Trophoblast cell (in vitro differentiated cells and primary cell): ENCODE measurements at regions not wholly inside any gene's neighbourhood (a gene's known extent, or its start where the extent isn't known, plus 50 kb on each side); places are given as distances from the start of the nearest gene placed in this dataset.

ENCODE experiments used
- DNase-seq, 2 donors: peaks; one replicate each; pipeline ENCODE4 v3.0.0-alpha.2; 2016
- H2AFZ ChIP-seq: 2 replicates; pipeline ENCODE4 v1.6.1; 2013; ENCODE audit warnings: low read length, moderate library complexity, mild to moderate bottlenecking; ENCODE audit not compliant: insufficient read depth, poor library complexity
- H2AK5ac ChIP-seq: 2 replicates; pipeline ENCODE4 v1.6.1; 2013; ENCODE audit warnings: mild to moderate bottlenecking, low read length
- H2BK120ac ChIP-seq: 2 replicates; pipeline ENCODE4 v1.6.1; 2013; ENCODE audit warnings: low read length, mild to moderate bottlenecking, moderate library complexity; ENCODE audit not compliant: insufficient read depth, poor library complexity
- H2BK12ac ChIP-seq: 2 replicates; pipeline ENCODE4 v1.6.1; 2013; ENCODE audit warnings: mild to moderate bottlenecking, low read length, moderate library complexity
- H2BK5ac ChIP-seq: 2 replicates; pipeline ENCODE4 v1.6.1; 2013; ENCODE audit warnings: low read length, low read depth, moderate library complexity, mild to moderate bottlenecking; ENCODE audit not compliant: poor library complexity
- H3K14ac ChIP-seq: 2 replicates; pipeline ENCODE4 v1.6.1; 2013; ENCODE audit warnings: mild to moderate bottlenecking, low read length
- H3K18ac ChIP-seq: 2 replicates; pipeline ENCODE4 v1.6.1; 2013; ENCODE audit warnings: mild to moderate bottlenecking, low read length
- H3K23ac ChIP-seq: 2 replicates; pipeline ENCODE4 v1.6.1; 2013; ENCODE audit warnings: low read length
- H3K27ac ChIP-seq: 2 replicates; pipeline ENCODE4 v1.5.1; 2013; ENCODE audit warnings: low read depth, mild to moderate bottlenecking, inconsistent platforms, low read length, moderate library complexity
- H3K27me3 ChIP-seq: 2 replicates; pipeline ENCODE4 v1.6.1; 2013; ENCODE audit warnings: inconsistent platforms, mild to moderate bottlenecking, low read length, moderate library complexity; ENCODE audit not compliant: insufficient read depth
- H3K36me3 ChIP-seq, 2 experiments: 1 replicate in 1 of 2; 2 replicates in 1 of 2; pipeline ENCODE4 v1.6.1; 2013; ENCODE audit warnings: low read length in 2 of 2, mild to moderate bottlenecking in 2 of 2, moderate library complexity in 1 of 2; ENCODE audit not compliant: insufficient read depth in 2 of 2, control insufficient read depth in 1 of 2
- H3K4ac ChIP-seq: 2 replicates; pipeline ENCODE4 v1.6.1; 2013; ENCODE audit warnings: low read depth, mild to moderate bottlenecking, low read length, moderate library complexity
- H3K4me1 ChIP-seq, 2 experiments: 1 replicate in 1 of 2; 2 replicates in 1 of 2; pipeline ENCODE4 v1.6.1; 2013; ENCODE audit warnings: low read length in 2 of 2, mild to moderate bottlenecking in 2 of 2, moderate library complexity in 1 of 2; ENCODE audit not compliant: insufficient read depth in 2 of 2, control insufficient read depth in 1 of 2
- H3K4me2 ChIP-seq: 2 replicates; pipeline ENCODE4 v1.6.1; 2013; ENCODE audit warnings: inconsistent platforms, mild to moderate bottlenecking, low read length, moderate library complexity
- H3K4me3 ChIP-seq: 2 replicates; pipeline ENCODE4 v1.5.1; 2013; ENCODE audit warnings: mild to moderate bottlenecking, low read depth, low read length, inconsistent platforms
- H3K79me1 ChIP-seq: one replicate; pipeline ENCODE4 v1.6.1; 2013; ENCODE audit warnings: low read length
- H3K79me2 ChIP-seq: 2 replicates; pipeline ENCODE4 v1.6.1; 2013; ENCODE audit warnings: low read length, mild to moderate bottlenecking; ENCODE audit not compliant: control insufficient read depth, insufficient read depth, poor library complexity
- H3K9ac ChIP-seq: 2 replicates; pipeline ENCODE4 v1.6.1; 2013; ENCODE audit warnings: mild to moderate bottlenecking, low read length
- H3K9me3 ChIP-seq: 2 replicates; pipeline ENCODE4 v1.6.1; 2013; ENCODE audit warnings: low read depth, mild to moderate bottlenecking, control low read depth, inconsistent platforms, low read length; ENCODE audit not compliant: insufficient read depth
- H4K12ac ChIP-seq: 2 replicates; pipeline ENCODE4 v1.6.1; 2013; ENCODE audit warnings: low read depth, mild to moderate bottlenecking, low read length, moderate library complexity
- H4K8ac ChIP-seq: 2 replicates; pipeline ENCODE4 v1.6.1; 2013; ENCODE audit warnings: low read depth, mild to moderate bottlenecking, low read length, moderate library complexity
- H4K91ac ChIP-seq: one replicate; pipeline ENCODE4 v1.6.1; 2013; ENCODE audit warnings: low read depth, mild to moderate bottlenecking, low read length, moderate library complexity
- WGBS: extraction: QIAGEN DNeasy Blood & Tissue Kit; methylation state at CpG from one replicate; pipeline ENCODE4 v1.1.7; 2013; ENCODE audit warnings: missing lambda C conversion rate; ENCODE audit not compliant: insufficient read length, insufficient coverage; ENCODE audit errors: extremely low coverage; 5-methylcytosine and 5-hydroxymethylcytosine counted together

DNA sequence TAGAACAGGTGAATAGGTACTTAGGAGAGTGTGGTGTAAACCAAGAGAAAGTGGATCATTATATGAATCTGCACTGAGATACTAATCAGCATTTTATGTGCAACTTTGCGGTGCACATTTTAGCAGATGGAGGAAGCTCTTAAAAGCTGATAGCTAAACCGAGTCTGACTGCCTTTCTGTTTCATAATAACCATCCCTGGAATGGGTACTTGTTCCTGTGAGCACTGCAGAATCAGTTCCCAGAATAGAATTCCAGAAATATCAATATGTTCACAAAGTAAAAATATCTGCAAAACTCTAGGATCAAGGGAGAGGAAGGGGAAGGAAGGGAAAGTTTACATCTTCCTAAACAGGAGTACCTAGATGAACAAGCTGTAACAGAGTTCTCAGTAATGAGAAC, 432.2 kb upstream of the HNRNPA3 start:
- Histone ChIP-seq H3K23ac (no peak overlapping the region), H2AK5ac (no peak overlapping the region), H3K4me1 (no peaks in the 10 kb centered on the region), H4K12ac (no peak overlapping the region), H3K4ac (no peak overlapping the region), H2BK120ac (no peak overlapping the region), H3K4me3 (no peak overlapping the region), H2AFZ (no peak overlapping the region), H3K36me3 (no peaks in the 10 kb centered on the region), H3K27me3 (no peaks in the 10 kb centered on the region), H4K8ac (no peak overlapping the region), H4K91ac (no peak overlapping the region), H3K79me2 (no peaks in the 10 kb centered on the region), H3K27ac (no peak overlapping the region), H3K18ac (no peak overlapping the region), H3K79me1 (no peaks in the 10 kb centered on the region), H3K14ac (no peak overlapping the region), H3K9ac (no peak overlapping the region), H2BK5ac (no peak overlapping the region), H2BK12ac (no peak overlapping the region), H3K4me2 (no peak overlapping the region), H3K9me3 (no peaks in the 10 kb centered on the region)
- WGBS = no CpG with 5 or more reads among the region's 2 CpGs
- no peak for DNase-seq

DNA sequence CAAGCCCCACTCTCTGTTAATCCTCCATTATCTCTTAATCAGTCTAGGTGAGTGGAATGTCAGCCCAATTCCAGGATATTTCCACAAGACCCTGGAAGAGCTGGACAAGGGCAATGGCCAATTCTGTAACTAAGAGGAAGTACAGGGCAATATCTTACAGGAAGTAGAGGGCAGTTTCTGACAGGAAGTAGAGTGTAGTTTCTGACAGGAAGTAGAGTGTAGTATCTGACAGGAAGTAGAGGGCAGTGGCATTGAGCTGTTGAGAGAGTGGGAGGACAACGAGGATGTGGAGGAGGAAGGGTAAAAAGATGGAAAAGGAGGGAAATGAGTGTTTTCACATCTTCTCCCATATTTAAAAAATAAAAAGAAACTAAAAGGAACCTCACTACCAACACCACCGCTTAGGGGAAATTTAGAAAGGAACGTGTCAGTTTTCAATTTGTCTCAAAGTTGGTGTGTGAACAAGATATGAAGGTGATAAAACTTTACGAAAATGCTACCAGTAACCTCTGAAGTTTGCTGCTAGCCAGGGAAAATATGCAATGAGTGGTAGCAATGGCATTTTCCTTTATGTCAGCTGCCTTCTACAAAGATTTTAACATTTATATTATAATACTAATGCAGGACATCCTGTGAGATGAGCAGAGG, 430.9 kb upstream of the HNRNPA3 start:
- no peak overlapping the region for H3K4me2 ChIP-seq
- no peaks in the 10 kb centered on the region for H3K79me2 ChIP-seq
- no peaks in the 10 kb centered on the region for H3K27me3 ChIP-seq
- H3K79me1 ChIP-seq = no peaks in the 10 kb centered on the region
- H3K9ac ChIP-seq = no peak overlapping the region
- H4K91ac ChIP-seq = no peak overlapping the region
- H3K14ac ChIP-seq = no peak overlapping the region
- no peak overlapping the region for H2BK12ac ChIP-seq
- no peaks in the 10 kb centered on the region for H3K4me1 ChIP-seq
- no peaks in the 10 kb centered on the region for H3K36me3 ChIP-seq
- H3K27ac ChIP-seq = no peak overlapping the region
- H3K4ac ChIP-seq = no peak overlapping the region
- H3K23ac ChIP-seq = no peak overlapping the region
- no peaks in the 10 kb centered on the region for H3K9me3 ChIP-seq
- H2AK5ac ChIP-seq = no peak overlapping the region
- no peak for DNase-seq
- no peak overlapping the region for H3K4me3 ChIP-seq
- H2BK120ac ChIP-seq = no peak overlapping the region
- no peak overlapping the region for H4K12ac ChIP-seq
- no peak overlapping the region for H2BK5ac ChIP-seq
- WGBS = no CpG with 5 or more reads among the region's 4 CpGs
- H2AFZ ChIP-seq = no peak overlapping the region
- no peak overlapping the region for H4K8ac ChIP-seq
- no peak overlapping the region for H3K18ac ChIP-seq

DNA sequence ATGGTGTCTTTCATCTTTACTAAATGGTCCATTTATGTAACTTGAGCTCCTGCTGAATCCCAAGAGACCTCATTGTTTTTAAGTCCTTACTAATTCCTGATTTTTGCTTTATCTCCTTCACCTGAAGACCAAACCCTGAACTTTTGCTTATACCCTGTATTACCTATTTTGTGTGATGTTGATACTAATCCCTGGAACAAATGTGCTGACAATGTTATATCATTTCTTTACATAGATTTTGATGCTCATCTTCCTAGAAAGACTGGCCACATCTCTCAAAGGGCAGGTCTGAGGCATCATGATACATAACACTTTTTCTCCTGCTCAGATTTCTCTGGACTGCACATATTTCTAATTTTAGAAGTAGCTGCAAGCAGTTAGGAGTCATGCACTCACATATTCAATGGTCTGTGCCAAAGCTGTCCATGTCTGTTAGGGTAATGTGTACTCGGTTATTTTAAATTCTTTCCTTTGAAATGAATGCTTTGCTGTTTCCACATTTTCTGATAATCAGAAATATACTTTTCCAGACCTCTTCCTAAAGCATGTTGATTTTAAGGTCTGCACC, 427.9 kb upstream of the HNRNPA3 start:
- H2BK120ac ChIP-seq = no peak overlapping the region
- no peak overlapping the region for H3K14ac ChIP-seq
- WGBS = no CpG with 5 or more reads among the region's 1 CpG
- no peaks in the 10 kb centered on the region for H3K4me1 ChIP-seq
- no peaks in the 10 kb centered on the region for H3K9me3 ChIP-seq
- H3K4me3 ChIP-seq = no peak overlapping the region
- H4K91ac ChIP-seq = no peak overlapping the region
- H2BK5ac ChIP-seq = no peak overlapping the region
- H4K8ac ChIP-seq = no peak overlapping the region
- H3K36me3 ChIP-seq = no peaks in the 10 kb centered on the region
- H2AK5ac ChIP-seq = no peak overlapping the region
- H3K9ac ChIP-seq = no peak overlapping the region
- no peak overlapping the region for H3K4ac ChIP-seq
- no peak overlapping the region for H3K18ac ChIP-seq
- H3K23ac ChIP-seq = no peak overlapping the region
- no peak overlapping the region for H2BK12ac ChIP-seq
- H3K27me3 ChIP-seq = no peaks in the 10 kb centered on the region
- H3K27ac ChIP-seq = no peak overlapping the region
- no peak overlapping the region for H4K12ac ChIP-seq
- DNase-seq = no peak
- H3K79me2 ChIP-seq = no peaks in the 10 kb centered on the region
- no peak overlapping the region for H2AFZ ChIP-seq
- H3K4me2 ChIP-seq = no peak overlapping the region
- no peaks in the 10 kb centered on the region for H3K79me1 ChIP-seq

DNA sequence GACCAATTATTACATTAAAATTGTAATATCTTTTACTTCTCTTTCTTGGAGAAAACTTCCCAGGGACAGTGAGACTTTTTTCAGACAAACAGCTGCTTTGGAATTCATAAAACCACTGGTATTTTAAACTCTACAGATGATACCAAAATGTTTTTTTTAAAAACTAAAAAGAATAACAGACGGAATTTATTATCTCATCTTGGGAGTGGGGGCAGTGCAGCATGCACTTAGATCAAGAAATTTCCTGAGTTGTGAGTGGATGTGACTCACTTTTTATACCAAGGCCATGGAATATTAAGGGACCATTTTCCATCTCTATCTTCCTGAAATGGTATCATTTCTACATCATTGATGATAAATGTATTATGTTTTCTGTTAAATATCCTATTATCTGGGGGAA, 422.8 kb upstream of the HNRNPA3 start:
- Histone ChIP-seq H2BK5ac (no peak overlapping the region), H3K36me3 (no peaks in the 10 kb centered on the region), H3K23ac (no peak overlapping the region), H3K27me3 (no peaks in the 10 kb centered on the region), H3K4ac (no peak overlapping the region), H3K4me1 (no peaks in the 10 kb centered on the region), H3K79me2 (no peaks in the 10 kb centered on the region), H2AFZ (no peak overlapping the region), H3K4me2 (no peak overlapping the region), H3K18ac (no peak overlapping the region), H3K9ac (no peak overlapping the region), H4K12ac (no peak overlapping the region), H2BK120ac (no peak overlapping the region), H3K27ac (no peak overlapping the region), H3K79me1 (no peaks in the 10 kb centered on the region), H3K9me3 (no peaks in the 10 kb centered on the region), H3K14ac (no peak overlapping the region), H2BK12ac (no peak overlapping the region), H2AK5ac (no peak overlapping the region), H3K4me3 (no peak overlapping the region), H4K8ac (no peak overlapping the region), H4K91ac (no peak overlapping the region)
- WGBS = no CpG with 5 or more reads among the region's 1 CpG
- DNase-seq = no peak
